HG03575 (cell line): ENCODE measurements at regions not wholly inside any gene's neighbourhood (a gene's known extent, or its start where the extent isn't known, plus 50 kb on each side); places are given as distances from the start of the nearest gene placed in this dataset.
"Not testable (repeated sequence)": the region's sequence is repeated elsewhere in the genome, so short reads cannot be mapped to it uniquely, and the experiment has no call there.

ENCODE experiments used
- ATAC-seq: cut with Tn5 transposase; IDR thresholded peaks from one replicate; pipeline ENCODE4 v1.9.1; 2021; ENCODE audit not compliant: unreplicated experiment, insufficient number of reproducible peaks, low FRiP score; ENCODE audit errors: extremely low read depth

GRCh38 chr1:224525411-224526040 lies 90.6 kb upstream of the CNIH3 start:
- no peak for ATAC-seq

DNA sequence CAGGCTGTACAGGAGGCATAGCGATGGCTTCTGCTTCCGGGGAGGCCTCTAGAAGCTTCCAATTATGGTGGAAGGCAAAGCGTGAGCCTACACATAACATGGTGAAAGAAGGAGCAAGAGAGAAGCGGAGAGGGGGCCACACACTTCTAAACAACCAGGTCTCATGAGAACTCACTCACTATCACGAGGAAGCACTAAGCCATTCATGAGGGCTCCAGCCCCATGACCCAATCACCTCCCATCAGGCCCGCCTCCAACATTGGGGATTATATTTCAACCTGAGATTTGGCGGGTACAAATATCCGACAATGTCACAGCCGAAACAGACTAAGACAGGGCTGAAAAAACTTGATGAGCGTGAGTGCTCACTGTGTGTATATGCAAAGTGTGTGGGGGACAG lies 89.3 kb upstream of the CNIH3 start:
- ATAC-seq, result no peak

GRCh38 chr1:224528900-224529299 lies 87.2 kb upstream of the CNIH3 start:
- ATAC-seq, result no peak

DNA sequence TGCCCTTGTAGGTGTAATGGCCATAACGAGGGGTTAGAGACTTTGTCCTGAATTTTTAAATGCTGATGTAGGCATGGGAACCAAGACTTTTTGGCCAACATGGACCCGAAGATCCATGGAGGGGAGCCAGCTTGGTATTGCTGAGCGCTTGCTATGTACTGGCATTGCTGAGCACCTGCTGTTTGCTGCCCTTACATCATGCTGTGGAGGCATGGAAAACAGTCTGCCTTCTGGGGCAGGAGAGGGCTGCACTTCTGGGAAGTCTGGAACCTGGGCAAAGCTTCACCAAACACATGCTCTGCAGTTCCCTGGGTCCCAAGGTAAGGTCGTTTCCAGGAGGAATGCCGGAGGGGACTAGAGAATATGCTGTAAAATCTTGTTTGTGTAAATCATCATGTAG lies 86.3 kb upstream of the CNIH3 start:
- ATAC-seq, result no peak

DNA sequence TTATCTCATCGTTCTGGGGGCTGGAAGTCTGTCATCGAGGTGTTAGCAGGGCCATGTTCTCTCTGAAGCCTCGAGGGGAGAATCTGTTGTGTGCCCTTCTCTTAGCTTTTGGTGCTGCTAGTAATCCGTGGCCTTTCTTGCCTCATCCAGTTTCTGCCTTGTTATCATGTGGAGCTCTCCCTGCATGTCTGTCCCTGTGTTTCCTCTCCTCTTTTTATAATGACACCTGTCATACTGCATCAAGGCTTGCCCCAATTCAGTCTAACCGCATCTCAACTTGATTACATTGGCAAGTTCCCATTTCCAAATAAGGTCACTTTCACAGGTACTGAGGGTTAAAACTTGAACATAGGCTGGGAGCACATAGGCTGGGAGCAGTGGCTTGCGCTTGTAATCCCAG lies 82.6 kb upstream of the CNIH3 start:
- ATAC-seq, result no peak

GRCh38 chr1:224534731-224535130 lies 81.4 kb upstream of the CNIH3 start:
- ATAC-seq, result no peak

GRCh38 chr1:224535641-224536040 lies 80.5 kb upstream of the CNIH3 start:
- ATAC-seq, result no peak

DNA sequence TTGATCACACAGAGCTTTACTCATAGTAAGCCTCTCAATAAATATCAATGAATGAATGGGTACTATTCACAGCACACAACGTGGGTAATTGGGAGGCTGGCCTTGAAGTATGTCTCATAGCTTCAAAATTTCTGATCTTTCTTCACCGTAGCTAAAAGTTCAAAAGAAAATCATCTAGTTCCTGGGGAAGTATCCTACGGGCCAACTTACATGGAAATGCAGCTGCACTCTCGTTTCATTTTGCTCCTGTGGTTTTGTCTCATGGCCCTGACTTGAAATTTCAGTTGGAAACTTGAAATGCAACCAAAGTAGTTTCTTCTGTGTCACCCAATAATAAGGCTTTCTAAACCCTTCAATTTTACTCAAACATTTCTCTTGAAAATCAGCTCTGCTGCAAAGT lies 76.1 kb upstream of the CNIH3 start:
- ATAC-seq, result no peak

GRCh38 chr1:224540535-224540934 lies 75.6 kb upstream of the CNIH3 start:
- ATAC-seq, result no peak

GRCh38 chr1:224541072-224541790 lies 74.9 kb upstream of the CNIH3 start:
- ATAC-seq, result no peak

- ATAC-seq, result no peak
Observed at GRCh38 chr1:224541901-224542630, 74.1 kb upstream of the CNIH3 start.

GRCh38 chr1:224542783-224543440 lies 73.2 kb upstream of the CNIH3 start:
- ATAC-seq, result no peak

GRCh38 chr1:224543453-224543852 lies 72.7 kb upstream of the CNIH3 start:
- ATAC-seq, result no peak

DNA sequence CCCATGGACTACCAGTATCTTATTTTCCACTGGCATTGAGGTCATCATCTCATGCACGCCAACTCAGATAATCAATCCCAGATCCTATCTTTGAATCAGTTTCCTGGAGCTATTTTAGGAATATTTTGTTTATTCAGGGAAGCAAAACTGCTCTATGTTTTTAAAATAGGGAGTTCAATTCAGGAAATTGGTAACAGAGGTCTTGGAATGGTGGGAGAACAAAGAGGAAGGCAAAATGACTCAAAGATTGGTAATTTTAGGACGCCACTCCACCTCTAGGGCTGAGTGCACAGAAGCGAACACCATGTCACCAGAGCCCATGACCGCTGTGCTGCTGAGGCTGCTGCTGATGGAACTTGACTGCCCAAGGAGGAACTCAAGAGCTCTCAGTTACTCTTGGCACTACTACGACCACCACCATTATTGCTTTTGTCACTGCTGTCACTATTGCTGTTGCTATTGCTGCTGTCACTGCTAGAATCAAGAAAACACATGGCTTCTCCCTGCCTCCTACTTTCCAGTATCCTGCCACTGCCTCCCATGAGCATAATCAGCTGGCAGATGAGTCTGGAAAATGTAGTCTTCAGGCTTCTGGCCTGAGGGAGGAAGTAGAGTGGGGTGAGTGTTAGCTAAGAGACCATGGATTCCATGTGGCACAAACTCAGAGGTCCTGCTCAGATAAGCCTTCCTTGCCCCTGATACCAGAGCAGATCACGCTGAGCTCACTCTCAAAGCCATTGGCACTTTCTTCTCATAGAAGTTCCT lies 71.6 kb upstream of the CNIH3 start:
- no peak for ATAC-seq

- no peak for ATAC-seq
Observed at GRCh38 chr1:224545571-224545970, 70.5 kb upstream of the CNIH3 start.

DNA sequence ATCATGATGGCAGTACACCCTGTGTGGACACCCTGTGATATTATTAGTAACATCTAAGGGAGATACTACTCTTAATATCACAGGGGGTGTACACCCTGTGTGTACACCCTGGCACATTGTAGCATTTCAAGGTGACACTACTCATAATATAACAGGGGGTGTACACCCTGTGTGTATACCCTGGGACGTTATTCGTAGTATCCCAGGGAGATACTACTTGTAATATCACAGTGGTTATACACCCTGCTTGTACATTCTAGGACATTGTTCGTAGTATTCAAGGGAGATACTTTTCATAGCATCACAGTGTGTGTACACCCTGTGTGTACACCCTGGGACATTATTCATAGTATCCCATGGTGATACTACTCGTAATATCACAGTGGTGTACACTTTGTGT lies 67.4 kb upstream of the CNIH3 start:
- no peak for ATAC-seq

- not testable (repeated sequence) for ATAC-seq
Observed at GRCh38 chr1:224551189-224551588, 64.9 kb upstream of the CNIH3 start.

DNA sequence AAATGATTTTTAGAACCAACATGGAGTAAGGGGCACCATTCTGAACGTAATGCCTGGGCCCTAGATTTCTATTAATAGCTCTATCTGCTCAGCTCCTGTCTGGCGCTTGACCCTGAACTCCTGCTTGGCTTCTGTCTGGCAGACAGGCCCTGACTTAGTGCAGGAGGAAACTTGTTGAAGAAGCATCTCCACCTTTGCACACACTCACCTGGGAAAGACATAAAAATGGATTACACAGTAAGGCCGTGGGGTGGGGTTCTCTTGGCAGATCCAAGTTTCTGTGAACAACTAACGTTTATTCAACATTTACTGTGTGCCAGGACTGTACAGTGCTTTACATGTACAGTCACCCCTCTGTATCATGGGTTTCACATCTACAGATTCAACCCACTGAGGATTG lies 62.1 kb upstream of the CNIH3 start:
- ATAC-seq, result no peak

GRCh38 chr1:224554620-224555259 lies 61.4 kb upstream of the CNIH3 start:
- ATAC-seq, result no peak
